ENCODE measurements at regions not wholly inside any gene's neighbourhood (a gene's known extent, or its start where the extent isn't known, plus 50 kb on each side); places are given as distances from the start of the nearest gene placed in this dataset.

GRCh38 chr14:83316356-83316755 lies 1782.7 kb upstream of the SEL1L start:
- no peak for TF ChIP-seq CTCF (IDR thresholded peaks at IDR 0.05)
- TF ChIP-seq EP300 (IDR thresholded peaks at IDR 0.05), result no peak
- no peak for TF ChIP-seq POLR2A (IDR thresholded peaks at IDR 0.05)

Measured in upper lobe of left lung (tissue), 4 donors.